T-helper 22 cell (primary cell): ENCODE measurements at regions not wholly inside any gene's neighbourhood (a gene's known extent, or its start where the extent isn't known, plus 50 kb on each side); places are given as distances from the start of the nearest gene placed in this dataset.

Experiments used
- DNase-seq: peaks from one replicate; pipeline ENCODE4 v3.0.0-alpha.2; 2020; ENCODE audit warnings: low read depth

GRCh38 chr16:85378145-85379040, 234.7 kb upstream of the GSE1 start:
- DNase-seq = no peak

DNA sequence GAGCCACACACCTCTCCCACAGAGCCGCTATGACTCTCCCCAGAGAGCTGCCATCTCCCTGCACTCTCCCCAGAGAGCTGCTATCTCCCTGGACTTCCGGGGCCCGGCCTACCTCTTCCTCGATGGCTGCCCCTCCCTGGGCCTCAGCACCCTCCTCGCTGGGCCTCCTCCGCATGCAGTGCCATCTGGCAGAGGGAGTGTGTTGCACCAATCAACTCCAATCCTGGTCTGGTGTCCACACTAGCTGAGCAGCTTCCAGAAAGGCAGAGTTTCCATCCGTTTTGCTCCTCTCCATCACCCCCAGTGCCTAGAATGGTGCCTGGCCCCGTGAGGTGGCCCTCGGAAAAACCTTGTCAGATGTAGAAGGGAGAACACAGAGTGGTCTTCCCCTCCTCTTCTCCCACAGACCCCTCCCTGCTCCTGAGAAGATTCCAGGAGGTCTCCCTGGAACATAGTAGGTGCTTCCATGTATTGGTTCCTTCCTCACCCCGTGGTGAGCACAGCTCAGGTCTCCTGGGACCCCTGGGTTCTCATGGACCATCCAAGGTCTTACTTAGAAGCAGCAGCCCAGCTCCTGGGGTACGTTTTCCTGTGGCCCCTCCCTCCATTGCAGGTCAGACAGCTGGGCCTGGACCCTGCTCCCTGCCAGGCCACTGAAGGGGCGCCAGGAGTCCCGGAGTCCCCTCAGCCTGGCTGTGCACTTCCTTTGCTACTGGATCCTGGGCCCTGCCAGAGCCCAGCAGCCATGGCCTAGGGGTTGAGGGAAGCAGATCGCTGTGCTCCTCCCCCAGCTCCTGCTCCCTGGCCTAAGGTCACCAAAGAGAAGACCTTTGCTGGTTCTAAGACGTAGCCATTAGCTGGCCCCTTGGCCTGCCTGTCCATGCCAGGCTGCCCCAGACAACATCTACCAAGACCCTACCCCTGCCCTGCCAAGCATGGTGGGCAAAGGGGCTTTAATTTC, 233.8 kb upstream of the GSE1 start:
- DNase-seq = no peak

GRCh38 chr16:85380002-85380395, 233.1 kb upstream of the GSE1 start:
- DNase-seq = no peak

GRCh38 chr16:85380905-85381737, 232.0 kb upstream of the GSE1 start:
- DNase-seq = no peak

DNA sequence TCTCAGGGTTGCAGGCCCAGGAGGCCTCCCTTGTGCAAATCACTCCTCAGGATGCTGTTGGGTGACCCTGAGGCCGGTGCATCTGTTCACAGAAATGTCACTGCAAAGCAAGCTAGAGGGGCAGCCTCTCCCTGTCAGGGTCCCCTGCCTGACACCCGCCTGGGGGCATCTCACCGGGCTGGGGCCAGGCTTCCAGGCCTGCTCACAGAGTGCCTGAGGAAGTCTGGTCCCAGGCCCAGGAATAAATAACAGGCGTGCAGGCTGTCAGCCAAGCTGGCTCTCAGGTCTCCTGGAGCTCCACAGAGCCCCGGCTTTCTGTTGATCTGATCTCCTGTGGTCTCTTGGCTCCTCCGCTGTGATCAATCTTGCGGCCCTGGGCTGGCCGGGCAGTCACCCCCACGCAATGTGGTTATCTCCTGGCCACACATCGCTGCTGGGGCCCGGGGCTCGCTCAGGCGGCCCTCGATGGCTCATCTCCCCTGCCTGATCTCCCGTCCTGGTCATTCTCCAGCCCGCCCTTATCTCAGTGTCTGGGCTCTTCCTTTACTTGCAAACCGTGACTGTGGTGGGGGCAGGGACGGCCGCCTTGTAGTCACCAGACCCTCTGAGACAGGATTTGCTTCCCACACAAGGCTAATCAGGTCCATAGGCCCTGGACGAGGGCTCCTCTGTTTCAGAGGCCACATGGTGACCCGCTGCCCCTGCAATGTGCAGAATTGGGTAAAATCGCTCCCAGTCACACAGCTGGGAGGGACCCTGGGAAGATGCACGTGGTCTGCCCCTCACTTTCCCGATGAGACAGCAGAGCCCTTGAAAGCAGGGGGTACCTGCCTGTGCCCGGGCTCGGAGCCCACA, 231.2 kb upstream of the GSE1 start:
- no peak for DNase-seq

DNA sequence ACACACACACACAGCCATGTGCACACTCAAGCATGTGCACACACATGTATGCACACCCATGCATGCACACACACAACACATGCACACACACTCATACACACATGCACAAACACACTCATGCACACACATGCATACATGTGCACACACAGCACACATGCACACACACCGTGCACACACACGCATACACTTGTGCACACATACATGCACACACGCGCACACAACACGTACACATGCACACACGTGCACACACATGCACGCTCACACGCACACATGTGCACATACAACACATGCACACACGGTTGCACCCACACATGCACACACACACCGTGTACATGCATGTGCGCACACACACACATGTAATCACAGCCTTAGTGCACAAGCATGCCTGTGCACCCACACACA, 230.4 kb upstream of the GSE1 start:
- no peak for DNase-seq

DNA sequence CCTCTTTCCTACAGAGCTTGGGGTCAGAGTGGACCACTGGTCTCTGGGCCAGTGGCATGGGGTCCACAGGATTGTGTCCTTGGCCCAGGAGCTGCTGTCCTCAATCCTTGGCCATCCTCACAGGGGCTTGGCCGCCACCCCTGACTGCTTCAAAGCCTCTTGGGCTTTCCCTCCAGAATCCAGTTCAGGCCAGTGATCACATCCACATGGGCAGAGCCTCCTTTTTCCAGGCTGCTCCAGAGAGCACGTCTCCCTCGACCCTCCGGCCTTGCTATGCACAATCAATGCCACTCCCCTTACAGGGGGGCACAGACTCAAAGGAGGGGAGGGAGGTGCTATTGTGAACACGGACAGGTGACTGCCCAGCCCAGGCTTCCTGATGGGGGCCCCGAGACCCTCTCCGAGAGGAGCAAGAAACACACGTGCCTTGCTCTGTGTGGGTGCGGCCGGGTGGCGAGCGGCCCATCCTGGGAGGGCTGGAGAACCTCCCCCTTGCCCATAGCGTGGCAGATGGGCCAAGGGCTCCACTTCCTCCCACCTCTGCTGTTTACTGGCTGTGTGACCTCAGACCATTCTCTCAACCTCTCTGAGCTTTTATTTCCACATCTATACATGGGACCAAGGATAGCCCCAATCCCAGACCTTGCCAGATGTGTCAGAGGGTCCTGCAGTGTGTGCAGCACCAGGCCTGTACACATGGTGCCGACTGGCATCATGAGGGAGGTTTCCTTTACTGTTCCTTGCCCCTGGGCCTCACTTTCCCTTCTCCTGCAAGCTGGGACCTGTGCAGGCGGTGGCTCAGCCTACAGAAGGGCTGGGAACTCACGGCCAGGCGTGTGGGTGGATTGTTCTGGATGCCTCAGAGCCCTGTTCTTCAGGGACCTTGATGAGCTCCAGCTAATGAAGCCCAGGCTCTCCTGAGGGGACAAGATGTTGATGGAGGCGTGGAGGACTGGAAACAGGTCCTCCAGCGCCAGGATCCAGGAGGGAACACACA, 229.0 kb upstream of the GSE1 start:
- no peak for DNase-seq

- no peak for DNase-seq
Observed at GRCh38 chr16:85384833-85385462, 228.2 kb upstream of the GSE1 start.

DNA sequence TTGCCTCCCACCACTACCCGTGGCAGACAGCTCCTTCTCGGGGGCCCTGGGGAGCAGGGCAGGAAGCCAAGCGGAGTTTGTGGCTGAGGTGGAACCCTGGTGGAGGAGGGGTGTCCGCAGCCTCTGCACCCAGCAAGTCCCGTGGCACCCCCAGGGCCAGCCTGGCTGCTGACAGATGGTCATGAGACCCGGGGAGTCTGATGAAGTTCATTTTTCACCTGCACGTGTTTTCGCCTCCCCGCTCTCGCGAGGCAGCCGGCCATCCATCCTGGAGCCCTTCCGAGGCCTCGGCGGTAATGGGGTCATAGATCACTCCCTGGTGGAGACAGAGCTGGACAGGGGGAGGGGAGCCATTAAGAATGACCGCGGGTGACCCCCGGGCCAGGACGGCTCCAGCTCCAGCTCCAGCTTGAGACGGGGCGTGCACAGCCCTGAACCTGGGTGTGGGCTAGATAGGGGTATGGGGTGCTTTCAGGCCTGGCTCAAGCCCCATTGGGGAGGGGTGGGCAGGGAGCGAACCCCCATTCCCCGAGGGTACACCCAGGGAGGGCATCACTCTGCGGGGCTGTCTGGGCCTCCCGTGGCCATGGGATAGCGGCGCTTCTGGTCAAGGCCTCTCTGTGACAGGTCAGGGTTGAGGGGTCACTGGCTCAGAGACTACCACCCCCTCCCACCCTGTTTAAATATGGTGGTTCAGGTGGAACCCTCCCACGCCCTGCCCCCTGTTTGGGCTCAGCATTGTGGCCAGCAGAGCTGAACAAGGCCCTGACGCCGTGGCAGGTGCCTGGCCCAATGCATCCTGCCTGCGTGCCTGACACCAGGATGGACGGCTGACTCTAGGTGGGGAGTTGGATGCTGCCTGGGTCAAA, 227.4 kb upstream of the GSE1 start:
- DNase-seq = no peak

DNA sequence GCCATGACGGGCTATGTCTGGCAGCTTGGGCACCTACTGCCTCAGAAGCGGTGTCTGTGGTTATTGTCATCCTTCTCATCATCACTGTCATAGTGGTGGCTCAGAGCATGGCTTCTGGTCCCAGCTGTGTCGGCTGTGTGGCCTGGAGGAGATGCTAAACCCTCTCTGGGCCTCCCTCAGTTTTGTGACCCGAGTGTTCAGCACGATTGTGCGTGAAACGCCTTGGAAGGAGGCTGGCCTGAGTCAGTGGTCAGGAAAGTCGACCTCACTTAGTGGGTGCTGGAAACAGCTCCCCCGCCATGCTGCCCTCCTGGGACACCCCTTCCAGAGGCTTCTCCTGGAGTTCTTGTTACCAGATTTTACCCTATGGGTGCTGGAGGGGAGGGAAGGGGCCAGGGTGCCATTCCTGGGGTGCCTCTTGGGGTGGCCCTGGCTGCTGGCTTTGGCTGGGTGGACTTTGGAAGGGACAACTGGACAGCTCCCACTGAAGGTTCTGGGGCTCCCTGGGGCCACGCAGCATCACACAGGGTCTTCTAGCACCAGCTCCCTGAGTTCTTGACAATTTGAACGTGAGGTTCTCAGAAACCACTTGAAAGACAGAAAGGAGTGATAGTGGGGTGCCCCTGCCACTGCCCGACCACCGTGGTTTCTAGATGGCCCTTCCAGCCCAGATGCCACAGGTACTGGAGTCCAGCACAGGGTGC, 226.5 kb upstream of the GSE1 start:
- no peak for DNase-seq

DNA sequence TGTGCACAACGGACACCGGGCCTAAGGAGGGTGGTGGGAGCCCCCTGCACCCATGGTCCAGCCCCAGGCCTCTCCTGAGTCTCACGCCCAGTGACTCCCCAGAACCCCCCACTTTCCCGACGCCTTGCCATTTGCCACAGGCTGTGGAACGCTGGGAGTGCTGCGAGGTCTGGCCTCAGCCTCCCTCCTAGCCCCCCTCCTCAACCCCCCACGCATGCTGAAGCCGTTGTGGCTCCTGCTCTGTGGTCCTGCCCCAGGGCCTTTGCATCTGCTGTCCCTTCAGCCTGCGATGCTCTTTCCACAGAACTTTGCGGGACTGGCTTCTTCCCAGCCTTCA, 226.0 kb upstream of the GSE1 start:
- no peak for DNase-seq

- DNase-seq = no peak
Observed at GRCh38 chr16:85387731-85388295, 225.3 kb upstream of the GSE1 start.

DNA sequence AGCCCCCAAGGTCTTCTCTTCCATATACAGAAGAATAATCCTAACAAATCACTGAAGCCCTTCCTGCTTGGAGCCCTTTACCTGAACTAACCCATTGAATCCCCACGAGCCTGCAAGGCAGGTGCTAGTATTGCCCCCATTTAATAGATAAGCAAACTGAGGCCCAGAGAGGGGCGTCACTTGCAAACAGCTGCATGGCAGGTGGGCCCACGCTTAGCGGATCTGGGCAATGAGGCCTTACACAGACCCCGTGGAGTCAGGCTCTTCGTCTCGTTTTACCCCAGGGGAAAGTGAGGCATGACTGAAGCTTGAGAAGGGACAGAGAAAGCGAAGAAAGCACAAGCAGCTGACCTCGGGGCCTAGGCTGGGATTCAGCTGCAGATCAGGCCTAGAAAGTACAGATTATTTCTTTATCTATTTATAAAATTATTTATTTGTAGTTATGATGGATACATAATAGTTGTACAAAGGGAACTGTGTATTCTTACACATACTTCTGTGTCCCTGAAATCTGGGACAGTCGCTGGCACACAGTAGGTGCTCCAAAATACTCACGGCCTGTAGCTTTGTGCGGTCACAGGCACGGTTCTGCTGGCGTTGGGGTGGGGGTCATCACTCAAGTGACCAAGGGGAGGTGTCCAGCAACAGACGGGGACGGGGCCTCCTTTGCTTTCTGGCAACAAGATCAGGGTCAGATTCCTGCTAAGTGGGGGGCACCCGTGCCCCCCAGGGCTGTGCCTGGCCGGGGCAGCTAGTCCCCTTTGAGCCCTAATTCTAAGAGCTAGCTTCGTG, 223.2 kb upstream of the GSE1 start:
- no peak for DNase-seq

GRCh38 chr16:85390511-85391174, 222.5 kb upstream of the GSE1 start:
- DNase-seq = no peak

DNA sequence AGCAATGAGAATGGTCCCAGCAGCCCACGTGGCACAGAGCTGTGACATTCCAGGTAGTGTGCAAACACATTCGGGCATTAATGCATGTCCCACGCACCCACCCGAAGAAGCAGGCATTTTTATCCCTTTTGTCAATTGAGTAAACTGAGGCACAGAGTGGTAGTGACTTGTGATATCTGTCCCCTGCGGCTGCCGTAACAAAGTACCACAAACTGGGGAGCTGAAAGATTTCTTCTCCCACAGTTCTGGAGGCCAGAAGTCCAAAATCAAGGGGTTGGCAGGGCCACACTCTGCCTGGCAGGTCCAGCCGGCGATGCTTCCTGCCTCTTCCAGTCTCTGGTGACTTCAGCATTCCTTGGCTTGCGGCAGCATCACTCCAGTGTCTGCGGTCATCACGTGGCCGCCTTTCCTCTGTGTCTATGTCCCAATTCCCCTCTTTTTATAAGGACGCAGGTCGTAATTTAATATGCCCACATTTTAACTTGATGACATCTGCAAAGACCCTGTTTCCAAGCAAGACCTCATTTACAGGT, 221.9 kb upstream of the GSE1 start:
- no peak for DNase-seq
